Nephron (organoid): ENCODE measurements at regions not wholly inside any gene's neighbourhood (a gene's known extent, or its start where the extent isn't known, plus 50 kb on each side); places are given as distances from the start of the nearest gene placed in this dataset.

Source experiments
- H3K27ac Mint-ChIP-seq, 3 experiments: 2 replicates each; pipeline ENCODE4 v1.8.0; 2020; ENCODE audit warnings: mixed read lengths in 3 of 3, mild to moderate bottlenecking in 2 of 3, moderate library complexity in 1 of 3
- H3K27me3 Mint-ChIP-seq: 2 replicates; pipeline ENCODE4 v1.8.0; 2021; ENCODE audit warnings: low read depth, mild to moderate bottlenecking, moderate library complexity, mixed read lengths
- H3K36me3 Mint-ChIP-seq: 2 replicates; pipeline ENCODE4 v1.8.0; 2020; ENCODE audit warnings: low read depth, mixed read lengths
- H3K4me1 Mint-ChIP-seq: 2 replicates; pipeline ENCODE4 v1.8.0; 2020; ENCODE audit warnings: mixed read lengths
- H3K4me3 Mint-ChIP-seq, 3 experiments: 2 replicates each; pipeline ENCODE4 v1.8.0; 2020; ENCODE audit warnings: mild to moderate bottlenecking in 3 of 3, mixed read lengths in 3 of 3, moderate library complexity in 2 of 3
- H3K9me3 Mint-ChIP-seq: 2 replicates; pipeline ENCODE4 v1.8.0; 2020; ENCODE audit warnings: mixed read lengths
- CTCF ChIP-seq, 3 experiments: fragments of 200-600 bp; sonication (generic); IDR thresholded peaks; one replicate each; pipeline ENCODE4 v1.5.0; 2021; ENCODE audit warnings: antibody characterized with exemption in 3 of 3; ENCODE audit not compliant: unreplicated experiment in 3 of 3

DNA sequence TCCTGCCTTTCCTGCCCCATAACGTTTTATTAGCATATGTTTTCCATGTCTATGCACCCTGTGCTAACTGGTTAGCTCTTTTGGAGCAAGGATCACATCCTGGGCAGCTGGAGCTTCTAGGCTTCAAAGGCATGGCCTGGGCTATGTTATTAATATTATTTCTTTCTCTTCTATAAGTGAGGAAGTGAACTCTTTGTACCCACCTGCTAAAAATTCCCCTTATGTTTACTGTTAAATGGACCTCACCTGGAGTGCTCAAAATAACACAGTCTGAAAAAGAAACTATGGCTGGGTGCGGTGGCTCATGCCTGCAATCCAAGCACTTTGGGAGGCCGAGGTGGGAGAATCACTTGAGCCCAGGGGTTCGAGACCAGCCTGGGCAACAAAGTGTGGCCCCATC, 97.8 kb downstream of the TNFAIP3 start:
- H3K4me3 Mint-ChIP-seq: no peak overlapping the region
- H3K4me1 Mint-ChIP-seq: no peaks in the 10 kb centered on the region
- H3K27me3 Mint-ChIP-seq: peaks cover 3% of the 10 kb centered on the region
- H3K27ac Mint-ChIP-seq: no peak overlapping the region
- peaks cover 4% of the 10 kb centered on the region for H3K9me3 Mint-ChIP-seq
- no peak for TF ChIP-seq CTCF (IDR thresholded peaks at IDR 0.05; ENCODE audit: unreplicated experiment in 3 of 3)
- H3K36me3 Mint-ChIP-seq: no peaks in the 10 kb centered on the region

GRCh38 chr6:137967689-137968454, 100.8 kb downstream of the TNFAIP3 start:
- Mint-ChIP-seq H3K27me3 (peaks cover 3% of the 10 kb centered on the region), H3K36me3 (no peaks in the 10 kb centered on the region), H3K4me3 (no peak overlapping the region), H3K9me3 (no peaks in the 10 kb centered on the region), H3K4me1 (no peaks in the 10 kb centered on the region), H3K27ac (no peak overlapping the region)
- no peak for TF ChIP-seq CTCF (IDR thresholded peaks at IDR 0.05; ENCODE audit: unreplicated experiment in 3 of 3)

GRCh38 chr6:137968455-137968804, 101.4 kb downstream of the TNFAIP3 start:
- Mint-ChIP-seq H3K27me3 (peaks cover 3% of the 10 kb centered on the region), H3K27ac (no peak overlapping the region), H3K9me3 (no peaks in the 10 kb centered on the region), H3K4me3 (no peak overlapping the region), H3K36me3 (no peaks in the 10 kb centered on the region), H3K4me1 (no peaks in the 10 kb centered on the region)
- TF ChIP-seq CTCF (IDR thresholded peaks at IDR 0.05; ENCODE audit: unreplicated experiment in 3 of 3): no peak

GRCh38 chr6:137968901-137969300, 101.8 kb downstream of the TNFAIP3 start:
- TF ChIP-seq CTCF (IDR thresholded peaks at IDR 0.05; ENCODE audit: unreplicated experiment in 3 of 3): no peak
- Mint-ChIP-seq H3K4me1 (no peaks in the 10 kb centered on the region), H3K36me3 (no peaks in the 10 kb centered on the region), H3K27ac (no peak overlapping the region), H3K9me3 (no peaks in the 10 kb centered on the region), H3K4me3 (no peak overlapping the region), H3K27me3 (peaks cover 3% of the 10 kb centered on the region)

- Mint-ChIP-seq H3K27me3 (peaks cover 3% of the 10 kb centered on the region), H3K36me3 (no peaks in the 10 kb centered on the region), H3K4me1 (no peaks in the 10 kb centered on the region), H3K27ac (no peak overlapping the region), H3K9me3 (no peaks in the 10 kb centered on the region), H3K4me3 (no peak overlapping the region)
- TF ChIP-seq CTCF (IDR thresholded peaks at IDR 0.05; ENCODE audit: unreplicated experiment in 3 of 3): no peak
Measured at GRCh38 chr6:137969874-137970273, 102.8 kb downstream of the TNFAIP3 start.

GRCh38 chr6:137970368-137970767, 103.3 kb downstream of the TNFAIP3 start:
- H3K27ac Mint-ChIP-seq: no peak overlapping the region
- H3K36me3 Mint-ChIP-seq: no peaks in the 10 kb centered on the region
- H3K9me3 Mint-ChIP-seq: no peaks in the 10 kb centered on the region
- no peak overlapping the region for H3K4me3 Mint-ChIP-seq
- H3K27me3 Mint-ChIP-seq: peaks cover 3% of the 10 kb centered on the region
- no peak for TF ChIP-seq CTCF (IDR thresholded peaks at IDR 0.05; ENCODE audit: unreplicated experiment in 3 of 3)
- H3K4me1 Mint-ChIP-seq: peaks cover under 1% of the 10 kb centered on the region
